ENCODE measurements at regions not wholly inside any gene's neighbourhood (a gene's known extent, or its start where the extent isn't known, plus 50 kb on each side); places are given as distances from the start of the nearest gene placed in this dataset.
A peak's percentile ranks its signal among the peaks of the same experiment; 100 is the strongest.
"Not testable (repeated sequence)": the region's sequence is repeated elsewhere in the genome, so short reads cannot be mapped to it uniquely, and the experiment has no call there.

DNA sequence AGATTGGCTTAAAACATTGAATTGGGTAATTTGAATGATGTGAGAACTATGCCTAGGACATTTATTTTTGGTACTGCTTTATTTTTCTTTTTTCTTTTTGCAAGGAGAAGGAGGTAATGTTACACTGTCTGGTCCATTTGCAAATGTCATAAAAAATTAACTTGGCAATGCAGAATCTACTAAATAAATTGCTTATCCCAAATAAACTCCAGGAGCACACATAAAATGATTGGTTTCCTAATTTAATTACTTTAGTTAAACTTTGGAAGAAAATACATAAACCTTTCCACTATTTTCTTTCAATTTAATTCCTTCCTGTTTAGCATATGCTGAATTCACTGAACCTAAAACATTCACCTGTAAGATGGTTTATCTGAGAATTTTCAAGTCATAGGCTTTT is 238.4 kb upstream of the ETAA1 start:
- Mint-ChIP-seq H3K4me3 (ENCODE audit: low read depth) (no peak overlapping the region), H3K9me3 (ENCODE audit: low read depth) (peaks cover 8% of the 10 kb centered on the region), H3K36me3 (ENCODE audit: insufficient read depth) (peaks cover 8% of the 10 kb centered on the region), H3K27me3 (no peaks in the 10 kb centered on the region), H3K4me1 (ENCODE audit: low read depth) (peaks cover 24% of the 10 kb centered on the region), H3K27ac (no peak overlapping the region)
- TF ChIP-seq, protein P1, sequence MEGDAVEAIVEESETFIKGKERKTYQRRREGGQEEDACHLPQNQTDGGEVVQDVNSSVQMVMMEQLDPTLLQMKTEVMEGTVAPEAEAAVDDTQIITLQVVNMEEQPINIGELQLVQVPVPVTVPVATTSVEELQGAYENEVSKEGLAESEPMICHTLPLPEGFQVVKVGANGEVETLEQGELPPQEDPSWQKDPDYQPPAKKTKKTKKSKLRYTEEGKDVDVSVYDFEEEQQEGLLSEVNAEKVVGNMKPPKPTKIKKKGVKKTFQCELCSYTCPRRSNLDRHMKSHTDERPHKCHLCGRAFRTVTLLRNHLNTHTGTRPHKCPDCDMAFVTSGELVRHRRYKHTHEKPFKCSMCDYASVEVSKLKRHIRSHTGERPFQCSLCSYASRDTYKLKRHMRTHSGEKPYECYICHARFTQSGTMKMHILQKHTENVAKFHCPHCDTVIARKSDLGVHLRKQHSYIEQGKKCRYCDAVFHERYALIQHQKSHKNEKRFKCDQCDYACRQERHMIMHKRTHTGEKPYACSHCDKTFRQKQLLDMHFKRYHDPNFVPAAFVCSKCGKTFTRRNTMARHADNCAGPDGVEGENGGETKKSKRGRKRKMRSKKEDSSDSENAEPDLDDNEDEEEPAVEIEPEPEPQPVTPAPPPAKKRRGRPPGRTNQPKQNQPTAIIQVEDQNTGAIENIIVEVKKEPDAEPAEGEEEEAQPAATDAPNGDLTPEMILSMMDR (IDR thresholded peaks at IDR 0.05; ENCODE audit: unreplicated experiment), result no peak
- DNase-seq (ENCODE audit: low spot score, unreplicated experiment), result no peak

DNA sequence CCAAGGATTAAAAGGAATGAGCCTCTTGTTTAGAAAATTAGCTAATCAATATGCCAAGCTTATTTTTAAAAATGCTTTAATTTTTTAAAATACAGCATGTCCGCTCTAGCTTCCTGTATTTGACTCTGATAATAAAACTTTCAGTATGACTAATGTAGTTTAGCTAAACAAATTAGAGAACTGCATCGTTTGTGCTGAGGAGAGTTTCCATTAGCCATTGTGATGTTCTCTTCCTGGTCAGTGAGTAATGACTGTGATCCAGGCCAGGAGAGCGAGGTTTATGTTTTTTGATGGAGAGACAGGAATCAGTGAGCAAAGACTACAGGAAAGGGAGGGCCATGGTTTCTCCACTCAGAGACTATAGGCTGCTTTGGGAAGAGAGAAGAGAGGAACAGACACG is 237.2 kb upstream of the ETAA1 start:
- Mint-ChIP-seq H3K27ac (no peak overlapping the region), H3K27me3 (no peaks in the 10 kb centered on the region), H3K4me1 (ENCODE audit: low read depth) (peaks cover 24% of the 10 kb centered on the region), H3K4me3 (ENCODE audit: low read depth) (no peak overlapping the region), H3K9me3 (ENCODE audit: low read depth) (peaks cover 5% of the 10 kb centered on the region), H3K36me3 (ENCODE audit: insufficient read depth) (peaks cover 7% of the 10 kb centered on the region)
- DNase-seq (ENCODE audit: low spot score, unreplicated experiment), result no peak
- TF ChIP-seq, protein P1 (IDR thresholded peaks at IDR 0.05; ENCODE audit: unreplicated experiment), result no peak

DNA sequence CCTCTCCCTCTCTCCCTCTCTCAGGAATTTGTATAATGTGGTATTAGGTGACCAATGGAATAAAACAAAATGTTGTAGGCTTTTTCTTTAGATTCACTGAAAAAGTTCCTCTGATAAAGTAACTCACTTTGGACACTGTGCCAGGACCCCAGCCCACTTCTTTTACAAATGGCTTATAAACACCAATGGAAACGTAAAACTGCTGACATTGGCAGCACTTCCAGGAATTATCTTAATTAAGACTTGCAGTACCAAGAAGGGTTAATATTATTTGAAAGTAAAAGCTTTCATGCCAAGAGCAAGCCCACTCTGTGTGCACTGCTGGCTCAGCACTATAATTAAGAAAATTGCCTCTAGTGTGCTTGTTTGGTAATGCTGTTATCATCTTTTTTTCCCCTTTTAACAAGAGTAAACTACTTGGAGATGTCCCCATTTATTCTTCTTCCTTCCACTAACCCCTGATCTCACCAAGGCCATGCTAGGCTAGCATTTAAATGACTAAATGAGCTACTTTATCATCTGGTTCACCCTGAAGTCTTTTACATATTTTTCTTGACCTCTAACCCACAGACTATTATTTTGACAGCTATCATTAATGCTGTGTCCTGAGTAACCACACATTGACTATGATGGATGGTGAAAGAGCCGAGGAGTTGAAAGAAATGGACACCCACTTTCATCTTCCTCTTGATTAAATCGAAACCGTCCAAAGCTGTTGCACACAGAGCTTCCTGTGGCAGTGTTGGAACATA is 232.2 kb upstream of the ETAA1 start:
- DNase-seq (ENCODE audit: low spot score, unreplicated experiment), result no peak
- Mint-ChIP-seq H3K27me3 (no peaks in the 10 kb centered on the region), H3K36me3 (ENCODE audit: insufficient read depth) (peaks cover 16% of the 10 kb centered on the region), H3K27ac (no peak overlapping the region), H3K4me1 (ENCODE audit: low read depth) (peaks cover 23% of the 10 kb centered on the region), H3K4me3 (ENCODE audit: low read depth) (no peak overlapping the region), H3K9me3 (ENCODE audit: low read depth) (peaks cover 11% of the 10 kb centered on the region)
- TF ChIP-seq, protein P1 (IDR thresholded peaks at IDR 0.05; ENCODE audit: unreplicated experiment), result no peak

DNA sequence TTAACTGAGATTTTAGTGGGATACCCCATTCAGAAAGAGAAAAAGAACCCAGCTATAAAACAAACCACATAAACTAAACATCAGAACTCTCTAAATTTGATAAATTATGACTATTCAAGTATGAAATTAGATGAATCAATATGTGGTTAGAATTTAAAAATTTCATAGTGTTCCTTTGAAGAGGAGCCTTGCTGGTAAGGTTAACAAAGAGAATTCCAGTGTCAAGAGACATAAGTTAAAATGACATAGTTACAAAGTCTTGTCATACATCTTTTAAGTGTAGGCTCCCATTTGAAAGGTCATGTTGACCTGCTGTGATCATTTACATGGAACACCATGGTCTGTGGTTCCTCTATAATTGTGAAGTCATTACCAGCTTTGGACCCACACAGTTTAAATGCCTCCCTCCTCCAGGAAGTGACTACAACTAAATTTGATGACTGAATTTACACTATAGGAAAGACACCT is 231.6 kb upstream of the ETAA1 start:
- H3K27ac Mint-ChIP-seq, result no peak overlapping the region
- no peak for DNase-seq (ENCODE audit: low spot score, unreplicated experiment)
- H3K9me3 Mint-ChIP-seq (ENCODE audit: low read depth), result peaks cover 11% of the 10 kb centered on the region
- H3K27me3 Mint-ChIP-seq, result no peaks in the 10 kb centered on the region
- TF ChIP-seq, protein P1 (IDR thresholded peaks at IDR 0.05; ENCODE audit: unreplicated experiment), result no peak
- H3K4me3 Mint-ChIP-seq (ENCODE audit: low read depth), result no peak overlapping the region
- H3K4me1 Mint-ChIP-seq (ENCODE audit: low read depth), result peaks cover 21% of the 10 kb centered on the region
- H3K36me3 Mint-ChIP-seq (ENCODE audit: insufficient read depth), result peaks cover 15% of the 10 kb centered on the region

DNA sequence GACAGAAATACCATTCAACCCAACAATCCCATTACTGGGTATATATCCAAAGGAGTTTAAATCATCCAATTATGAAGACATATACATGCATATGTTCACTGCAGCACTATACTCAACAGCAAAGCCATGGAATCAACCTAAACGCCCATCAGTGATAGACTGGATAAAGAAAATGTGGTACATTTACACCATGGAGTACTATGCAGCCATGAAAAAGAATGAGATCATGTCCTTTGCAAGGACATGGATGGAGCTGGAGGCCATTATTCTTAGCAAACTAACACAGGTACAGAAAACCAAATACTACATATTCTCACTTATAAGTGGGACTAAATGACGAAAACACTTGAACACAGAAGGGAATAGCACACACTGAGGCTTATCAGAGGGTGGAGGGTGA is 230.6 kb upstream of the ETAA1 start:
- not testable (repeated sequence) for H3K4me3 Mint-ChIP-seq (ENCODE audit: low read depth); H3K27me3 Mint-ChIP-seq; H3K9me3 Mint-ChIP-seq (ENCODE audit: low read depth); DNase-seq (ENCODE audit: low spot score, unreplicated experiment)
- Mint-ChIP-seq H3K4me1 (ENCODE audit: low read depth) (peaks cover 15% of the 10 kb centered on the region), H3K36me3 (ENCODE audit: insufficient read depth) (peaks cover 15% of the 10 kb centered on the region), H3K27ac (peak overlapping the region; percentile 69)
